ENCODE measurements at regions not wholly inside any gene's neighbourhood (a gene's known extent, or its start where the extent isn't known, plus 50 kb on each side); places are given as distances from the start of the nearest gene placed in this dataset.

DNA sequence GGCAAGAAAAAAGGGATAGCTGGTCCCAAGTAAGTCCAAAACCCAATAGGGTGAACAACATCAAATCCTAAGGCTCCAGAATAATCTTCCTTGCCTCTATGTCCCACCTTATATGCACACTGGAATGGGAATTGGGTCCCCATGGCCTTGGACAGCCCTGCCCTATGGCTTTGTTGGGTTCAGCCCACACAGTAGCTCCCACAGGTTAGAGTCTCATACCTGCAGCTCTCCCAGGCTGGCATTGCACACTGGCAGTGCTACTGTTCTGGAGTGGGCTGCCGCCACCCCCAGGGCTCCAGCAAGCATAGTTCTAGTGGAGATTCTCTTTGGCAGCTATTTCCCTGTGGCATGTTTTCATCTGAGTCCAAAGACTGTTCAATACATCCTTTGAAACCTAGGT is 352.4 kb upstream of the CLEC14A start:
- TF ChIP-seq, protein P1, sequence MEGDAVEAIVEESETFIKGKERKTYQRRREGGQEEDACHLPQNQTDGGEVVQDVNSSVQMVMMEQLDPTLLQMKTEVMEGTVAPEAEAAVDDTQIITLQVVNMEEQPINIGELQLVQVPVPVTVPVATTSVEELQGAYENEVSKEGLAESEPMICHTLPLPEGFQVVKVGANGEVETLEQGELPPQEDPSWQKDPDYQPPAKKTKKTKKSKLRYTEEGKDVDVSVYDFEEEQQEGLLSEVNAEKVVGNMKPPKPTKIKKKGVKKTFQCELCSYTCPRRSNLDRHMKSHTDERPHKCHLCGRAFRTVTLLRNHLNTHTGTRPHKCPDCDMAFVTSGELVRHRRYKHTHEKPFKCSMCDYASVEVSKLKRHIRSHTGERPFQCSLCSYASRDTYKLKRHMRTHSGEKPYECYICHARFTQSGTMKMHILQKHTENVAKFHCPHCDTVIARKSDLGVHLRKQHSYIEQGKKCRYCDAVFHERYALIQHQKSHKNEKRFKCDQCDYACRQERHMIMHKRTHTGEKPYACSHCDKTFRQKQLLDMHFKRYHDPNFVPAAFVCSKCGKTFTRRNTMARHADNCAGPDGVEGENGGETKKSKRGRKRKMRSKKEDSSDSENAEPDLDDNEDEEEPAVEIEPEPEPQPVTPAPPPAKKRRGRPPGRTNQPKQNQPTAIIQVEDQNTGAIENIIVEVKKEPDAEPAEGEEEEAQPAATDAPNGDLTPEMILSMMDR (IDR thresholded peaks at IDR 0.05) = no peak
- TF ChIP-seq ZFX (IDR thresholded peaks at IDR 0.05; ENCODE audit: borderline replicate concordance) = no peak

Data from 22Rv1 (cell line).